ENCODE measurements at regions not wholly inside any gene's neighbourhood (a gene's known extent, or its start where the extent isn't known, plus 50 kb on each side); places are given as distances from the start of the nearest gene placed in this dataset.

DNA sequence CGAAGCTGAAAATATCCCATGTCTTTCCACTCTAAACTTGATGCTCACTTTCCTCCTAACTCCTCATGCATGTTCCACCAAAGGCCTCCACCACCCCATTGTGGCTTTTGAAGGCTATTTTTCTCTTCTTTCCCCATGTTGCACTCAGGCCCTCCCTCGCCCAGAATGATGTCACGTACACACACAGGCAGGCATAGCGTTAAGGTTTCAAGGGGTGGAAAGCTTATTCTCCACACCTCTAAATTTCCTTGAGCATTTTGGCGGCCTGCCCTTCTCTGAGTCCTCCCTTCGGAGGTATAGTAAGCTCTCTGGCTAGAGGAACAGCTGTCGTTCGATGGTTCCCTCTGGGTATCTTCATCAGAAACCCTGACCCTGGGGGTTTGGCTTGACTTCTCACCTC is 673.5 kb downstream of the ACTL7B start:
- Histone ChIP-seq H3K9ac (ENCODE audit: insufficient read length, low read depth) (no peak overlapping the region), H3K9me3 (ENCODE audit: insufficient read depth, low read length) (no peaks in the 10 kb centered on the region), H3K4me1 (ENCODE audit: insufficient read depth, insufficient read length) (no peaks in the 10 kb centered on the region), H3K36me3 (ENCODE audit: insufficient read depth, insufficient read length, low read length) (no peaks in the 10 kb centered on the region), H3K27me3 (ENCODE audit: insufficient read depth, insufficient read length) (no peaks in the 10 kb centered on the region), H3K4me3 (ENCODE audit: insufficient read length, low read depth) (no peak overlapping the region)
- no peak for DNase-seq (ENCODE audit: low read depth, low spot score)
- TF ChIP-seq SUZ12 (IDR thresholded peaks at IDR 0.05; ENCODE audit: extremely low read depth, insufficient read depth, insufficient read length) (no peak), ZNF274 (IDR thresholded peaks at IDR 0.05; ENCODE audit: low read depth, low read length) (no peak), YY1 (IDR thresholded peaks at IDR 0.05; ENCODE audit: insufficient read depth, insufficient read length) (no peak)

DNA sequence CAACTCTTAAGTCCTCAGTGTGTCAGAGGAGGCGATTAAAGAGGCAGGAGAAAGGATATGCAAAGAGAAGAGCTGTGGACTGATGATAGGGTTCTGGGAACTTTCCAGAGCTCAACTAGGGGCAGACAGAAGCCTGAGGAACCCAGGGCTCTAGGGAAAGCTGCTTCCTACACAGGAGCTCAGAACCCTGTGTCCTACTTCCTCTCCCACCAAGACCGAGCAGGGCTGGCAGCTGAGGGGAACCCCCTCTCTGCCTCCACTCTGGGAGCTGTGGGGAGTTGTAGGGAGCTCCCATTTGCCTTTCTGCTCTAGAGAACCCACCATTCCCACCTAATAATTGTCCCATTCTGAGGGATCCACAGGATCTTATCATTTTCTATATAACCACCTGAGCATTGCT is 674.3 kb downstream of the ACTL7B start:
- H3K9ac ChIP-seq (ENCODE audit: insufficient read length, low read depth), result no peak overlapping the region

DNA sequence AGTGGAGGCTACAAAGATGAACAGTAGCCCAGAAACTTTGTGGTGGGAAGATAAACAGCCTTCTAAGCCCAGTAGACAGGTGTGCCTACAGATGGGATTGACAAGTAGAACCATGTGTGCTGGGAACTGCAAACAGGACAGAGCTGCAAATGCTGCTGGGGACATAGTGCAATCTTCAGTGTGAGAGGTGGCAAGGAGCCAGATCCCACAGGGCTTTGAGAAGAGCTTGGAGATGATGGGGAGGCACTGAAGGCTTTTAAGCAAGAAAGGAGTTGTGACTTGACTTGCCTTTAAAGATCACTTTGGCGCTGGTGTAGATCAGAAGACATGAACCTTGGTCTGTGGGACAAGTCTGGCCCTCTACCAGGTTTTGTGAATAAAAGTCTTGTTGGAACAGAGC is 675.2 kb downstream of the ACTL7B start:
- H3K4me1 ChIP-seq (ENCODE audit: insufficient read depth, insufficient read length), result no peaks in the 10 kb centered on the region
- no peaks in the 10 kb centered on the region for H3K9me3 ChIP-seq (ENCODE audit: insufficient read depth, low read length)
- H3K27me3 ChIP-seq (ENCODE audit: insufficient read depth, insufficient read length), result no peaks in the 10 kb centered on the region
- DNase-seq (ENCODE audit: low read depth, low spot score), result no peak
- no peak overlapping the region for H3K9ac ChIP-seq (ENCODE audit: insufficient read length, low read depth)
- no peak for TF ChIP-seq SUZ12 (IDR thresholded peaks at IDR 0.05; ENCODE audit: extremely low read depth, insufficient read depth, insufficient read length)
- TF ChIP-seq ZNF274 (IDR thresholded peaks at IDR 0.05; ENCODE audit: low read depth, low read length), result no peak
- TF ChIP-seq YY1 (IDR thresholded peaks at IDR 0.05; ENCODE audit: insufficient read depth, insufficient read length), result no peak
- H3K4me3 ChIP-seq (ENCODE audit: insufficient read length, low read depth), result no peak overlapping the region
- no peaks in the 10 kb centered on the region for H3K36me3 ChIP-seq (ENCODE audit: insufficient read depth, insufficient read length, low read length)

More for the DNA sequence above, 674.3 kb downstream of the ACTL7B start:
- no peaks in the 10 kb centered on the region for H3K4me1 ChIP-seq (ENCODE audit: insufficient read depth, insufficient read length)
- no peaks in the 10 kb centered on the region for H3K36me3 ChIP-seq (ENCODE audit: insufficient read depth, insufficient read length, low read length)
- TF ChIP-seq ZNF274 (IDR thresholded peaks at IDR 0.05; ENCODE audit: low read depth, low read length), result no peak
- no peak for TF ChIP-seq SUZ12 (IDR thresholded peaks at IDR 0.05; ENCODE audit: extremely low read depth, insufficient read depth, insufficient read length)
- TF ChIP-seq YY1 (IDR thresholded peaks at IDR 0.05; ENCODE audit: insufficient read depth, insufficient read length), result no peak
- no peak for DNase-seq (ENCODE audit: low read depth, low spot score)
- H3K4me3 ChIP-seq (ENCODE audit: insufficient read length, low read depth), result no peak overlapping the region
- H3K9me3 ChIP-seq (ENCODE audit: insufficient read depth, low read length), result no peaks in the 10 kb centered on the region
- no peaks in the 10 kb centered on the region for H3K27me3 ChIP-seq (ENCODE audit: insufficient read depth, insufficient read length)

DNA sequence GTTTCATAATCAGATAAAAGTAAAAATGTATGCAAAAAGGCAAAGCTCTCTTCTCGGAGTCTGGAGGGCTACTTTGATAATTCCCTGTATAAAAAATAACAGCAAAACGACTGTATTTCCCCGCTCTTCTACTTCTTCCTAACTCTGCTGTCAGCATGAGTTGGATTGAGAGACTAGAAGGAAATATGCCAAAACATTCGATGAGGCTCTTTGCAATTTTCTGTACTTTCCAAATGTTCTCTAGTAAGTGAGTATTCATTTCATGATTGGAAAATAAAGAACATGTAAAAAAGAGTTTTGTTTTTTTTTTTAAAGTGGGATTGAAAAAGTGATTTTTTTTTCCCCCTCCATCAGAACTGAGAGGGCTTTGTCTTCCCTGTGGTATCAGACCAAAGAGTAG is 677.5 kb downstream of the ACTL7B start:
- H3K4me3 ChIP-seq (ENCODE audit: insufficient read length, low read depth), result no peak overlapping the region
- no peak overlapping the region for H3K9ac ChIP-seq (ENCODE audit: insufficient read length, low read depth)
- DNase-seq (ENCODE audit: low read depth, low spot score), result no peak
- H3K4me1 ChIP-seq (ENCODE audit: insufficient read depth, insufficient read length), result no peaks in the 10 kb centered on the region
- H3K9me3 ChIP-seq (ENCODE audit: insufficient read depth, low read length), result no peaks in the 10 kb centered on the region
- TF ChIP-seq SUZ12 (IDR thresholded peaks at IDR 0.05; ENCODE audit: extremely low read depth, insufficient read depth, insufficient read length), result no peak
- no peak for TF ChIP-seq YY1 (IDR thresholded peaks at IDR 0.05; ENCODE audit: insufficient read depth, insufficient read length)
- no peak for TF ChIP-seq ZNF274 (IDR thresholded peaks at IDR 0.05; ENCODE audit: low read depth, low read length)
- H3K36me3 ChIP-seq (ENCODE audit: insufficient read depth, insufficient read length, low read length), result no peaks in the 10 kb centered on the region
- no peaks in the 10 kb centered on the region for H3K27me3 ChIP-seq (ENCODE audit: insufficient read depth, insufficient read length)

DNA sequence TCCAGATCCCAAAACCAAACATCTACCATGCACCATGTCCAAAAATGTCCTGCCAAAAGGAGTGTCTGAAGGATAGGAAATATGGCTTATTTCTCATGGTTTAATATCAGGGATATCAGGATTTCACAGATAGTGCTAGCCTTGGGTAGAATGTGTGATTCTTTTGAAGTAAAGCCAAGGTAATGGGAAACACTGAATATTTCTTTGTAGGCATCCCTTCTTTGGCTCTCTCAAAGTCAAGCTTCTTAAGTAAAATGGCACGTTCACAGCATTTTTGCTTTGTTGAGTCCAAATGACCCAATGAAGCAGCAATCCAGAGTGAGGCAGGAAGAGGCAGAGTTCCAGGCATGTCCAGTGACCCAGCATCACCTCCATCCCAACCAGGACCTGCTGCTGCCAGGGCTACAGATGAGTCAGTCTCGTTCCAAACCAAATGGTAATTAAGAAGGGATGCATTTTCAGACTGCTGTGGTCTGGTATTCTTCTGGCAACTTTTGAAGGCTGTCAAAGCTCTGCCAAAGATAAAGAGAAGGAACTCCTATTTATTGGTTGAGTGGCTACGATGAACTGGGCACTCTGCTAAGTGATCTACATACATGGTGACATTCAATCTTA is 678.8 kb upstream of the KLF4 start:
- Histone ChIP-seq H3K9ac (ENCODE audit: insufficient read length, low read depth) (no peak overlapping the region), H3K27me3 (ENCODE audit: insufficient read depth, insufficient read length) (no peaks in the 10 kb centered on the region), H3K4me1 (ENCODE audit: insufficient read depth, insufficient read length) (no peaks in the 10 kb centered on the region), H3K4me3 (ENCODE audit: insufficient read length, low read depth) (no peak overlapping the region), H3K36me3 (ENCODE audit: insufficient read depth, insufficient read length, low read length) (no peaks in the 10 kb centered on the region), H3K9me3 (ENCODE audit: insufficient read depth, low read length) (no peaks in the 10 kb centered on the region; the same call in 1 of the 2 replicates)
- no peak for TF ChIP-seq ZNF274 (IDR thresholded peaks at IDR 0.05; ENCODE audit: low read depth, low read length)
- no peak for TF ChIP-seq YY1 (IDR thresholded peaks at IDR 0.05; ENCODE audit: insufficient read depth, insufficient read length)
- TF ChIP-seq SUZ12 (IDR thresholded peaks at IDR 0.05; ENCODE audit: extremely low read depth, insufficient read depth, insufficient read length), result no peak
- DNase-seq (ENCODE audit: low read depth, low spot score), result no peak

DNA sequence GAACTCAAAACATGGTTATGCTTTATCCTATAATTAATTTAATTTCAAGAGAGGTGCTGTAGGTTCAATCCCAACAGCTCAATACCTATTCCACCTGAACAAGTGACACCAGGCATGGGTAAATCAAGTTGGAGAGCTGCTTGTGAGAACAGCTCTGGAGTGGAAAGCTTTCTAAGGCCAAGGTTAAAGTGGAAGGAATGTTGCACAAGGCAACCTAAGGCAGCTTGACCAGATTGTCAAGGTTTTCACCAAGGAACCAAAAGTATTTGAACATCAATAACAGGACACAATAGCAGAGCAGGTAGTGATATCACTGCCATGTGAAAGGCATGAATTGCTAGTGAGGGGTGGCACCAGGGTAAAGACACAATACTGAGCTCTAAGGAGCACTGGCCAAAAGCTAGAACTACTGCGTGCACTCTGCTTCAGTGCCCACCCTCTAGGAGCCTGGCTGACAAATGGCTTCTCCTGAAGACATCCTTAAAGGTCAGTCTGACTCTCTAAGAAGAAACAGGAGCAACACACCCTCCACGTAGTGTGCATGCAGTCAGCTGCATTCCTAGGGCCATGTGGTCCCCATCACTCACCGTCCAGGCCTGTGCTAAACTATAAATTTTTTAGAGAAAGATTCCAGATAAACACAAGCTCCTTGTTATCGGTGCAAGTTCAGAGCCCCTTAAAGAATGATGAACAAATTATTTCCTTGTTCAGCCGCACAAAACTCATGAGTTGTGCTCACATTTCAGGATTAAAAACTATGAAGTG is 677.7 kb upstream of the KLF4 start:
- TF ChIP-seq ZNF274 (IDR thresholded peaks at IDR 0.05; ENCODE audit: low read depth, low read length) (no peak), SUZ12 (IDR thresholded peaks at IDR 0.05; ENCODE audit: extremely low read depth, insufficient read depth, insufficient read length) (no peak), YY1 (IDR thresholded peaks at IDR 0.05; ENCODE audit: insufficient read depth, insufficient read length) (no peak)
- H3K4me1 ChIP-seq (ENCODE audit: insufficient read depth, insufficient read length), result no peaks in the 10 kb centered on the region

DNA sequence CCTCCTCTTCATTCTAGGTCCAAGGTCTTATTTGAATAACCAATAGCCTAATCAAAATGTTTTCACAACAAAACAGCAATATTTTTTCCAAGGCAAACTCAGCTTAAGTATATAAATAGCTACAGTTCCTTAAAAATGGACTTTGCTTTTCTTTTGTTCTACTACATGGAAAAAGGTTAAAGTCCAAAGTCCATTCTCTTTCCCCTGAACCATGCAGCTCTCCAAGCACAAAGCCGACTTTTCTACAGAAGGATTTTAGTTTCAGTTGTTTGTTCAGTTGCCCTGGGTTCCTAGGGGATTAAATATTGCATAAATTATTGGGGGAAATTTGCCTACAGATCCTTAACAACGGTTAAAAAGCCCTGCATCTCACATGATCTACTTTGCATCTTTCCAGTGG is 677.0 kb upstream of the KLF4 start:
- H3K9me3 ChIP-seq (ENCODE audit: insufficient read depth, low read length), result no peaks in the 10 kb centered on the region; the same call in 1 of the 2 replicates
- H3K4me1 ChIP-seq (ENCODE audit: insufficient read depth, insufficient read length), result no peaks in the 10 kb centered on the region
- TF ChIP-seq ZNF274 (IDR thresholded peaks at IDR 0.05; ENCODE audit: low read depth, low read length) (no peak), SUZ12 (IDR thresholded peaks at IDR 0.05; ENCODE audit: extremely low read depth, insufficient read depth, insufficient read length) (no peak), YY1 (IDR thresholded peaks at IDR 0.05; ENCODE audit: insufficient read depth, insufficient read length) (no peak)
- H3K4me3 ChIP-seq (ENCODE audit: insufficient read length, low read depth), result no peak overlapping the region
- H3K27me3 ChIP-seq (ENCODE audit: insufficient read depth, insufficient read length), result peaks cover 4% of the 10 kb centered on the region
- H3K9ac ChIP-seq (ENCODE audit: insufficient read length, low read depth), result no peak overlapping the region
- no peaks in the 10 kb centered on the region for H3K36me3 ChIP-seq (ENCODE audit: insufficient read depth, insufficient read length, low read length)
- DNase-seq (ENCODE audit: low read depth, low spot score), result no peak

More for the DNA sequence above, 677.7 kb upstream of the KLF4 start:
- no peaks in the 10 kb centered on the region for H3K27me3 ChIP-seq (ENCODE audit: insufficient read depth, insufficient read length)
- H3K36me3 ChIP-seq (ENCODE audit: insufficient read depth, insufficient read length, low read length), result no peaks in the 10 kb centered on the region
- no peak overlapping the region for H3K9ac ChIP-seq (ENCODE audit: insufficient read length, low read depth)
- no peak overlapping the region for H3K4me3 ChIP-seq (ENCODE audit: insufficient read length, low read depth)
- no peak for DNase-seq (ENCODE audit: low read depth, low spot score)
- H3K9me3 ChIP-seq (ENCODE audit: insufficient read depth, low read length), result no peaks in the 10 kb centered on the region; the same call in 1 of the 2 replicates

All from NT2/D1 (cell line).